Myocyte (in vitro differentiated cells): ENCODE measurements at regions not wholly inside any gene's neighbourhood (a gene's known extent, or its start where the extent isn't known, plus 50 kb on each side); places are given as distances from the start of the nearest gene placed in this dataset.

ENCODE experiments used
- DNase-seq: peaks from one replicate; pipeline ENCODE4 v3.0.0-alpha.2; 2012; ENCODE audit warnings: low read depth

DNA sequence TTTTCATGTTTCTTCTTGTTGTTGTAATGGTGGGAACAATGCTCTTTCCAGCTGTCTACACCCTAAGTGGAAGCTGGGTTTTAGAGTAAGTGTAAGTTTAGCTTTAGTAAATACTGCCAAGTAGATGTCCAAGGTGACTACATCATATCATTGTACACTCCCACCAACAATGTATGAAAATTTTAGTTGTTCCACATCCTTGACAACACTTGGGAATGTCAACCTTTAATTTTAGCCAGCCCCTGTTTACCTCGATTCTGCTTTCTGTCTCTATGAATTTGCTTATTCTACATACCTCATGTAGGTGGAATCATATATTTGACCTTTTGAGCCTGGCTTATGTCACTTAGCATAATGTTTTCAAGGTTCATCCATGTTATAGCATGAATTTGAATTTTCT lies 93.0 kb downstream of the MTPAP start:
- DNase-seq: no peak

DNA sequence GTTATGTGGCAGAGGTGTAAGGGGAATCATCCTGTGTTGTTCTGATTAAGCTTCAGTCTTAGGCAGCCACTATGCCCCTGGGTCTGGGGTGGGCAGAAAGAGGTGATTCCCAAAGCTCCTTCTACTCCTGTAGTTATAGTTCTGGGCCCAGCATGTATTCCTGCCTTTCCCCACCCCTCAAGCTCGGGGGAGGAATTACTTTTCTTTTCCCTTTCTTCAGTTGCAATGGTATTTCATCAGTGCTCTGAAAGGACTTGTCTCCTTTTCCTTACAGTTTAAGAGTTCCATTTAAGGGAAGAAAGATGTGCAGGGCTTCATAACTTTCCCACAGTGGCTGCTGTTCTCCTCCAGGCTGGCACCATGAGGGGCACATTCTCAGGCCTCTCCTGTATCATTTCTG lies 94.2 kb downstream of the MTPAP start:
- no peak for DNase-seq

DNA sequence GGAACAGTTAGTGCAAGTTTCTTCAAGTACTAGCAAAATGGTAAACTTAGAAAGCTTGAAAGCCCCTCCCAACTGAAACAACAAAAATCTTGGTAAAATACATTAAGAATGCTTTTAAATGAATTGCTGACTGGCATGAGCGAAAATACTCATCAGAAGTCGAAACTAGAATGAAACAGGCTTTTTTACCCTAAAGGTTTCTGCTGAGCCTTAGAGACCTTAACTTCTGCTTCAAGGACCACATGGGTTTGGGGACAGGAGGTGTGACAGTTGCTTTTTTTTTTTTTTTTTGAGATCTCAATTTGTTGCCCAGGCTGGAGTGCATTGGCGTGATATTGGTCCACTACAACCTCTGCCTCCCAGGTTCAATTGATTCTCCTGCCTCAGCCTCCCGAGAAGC lies 100.3 kb downstream of the MTPAP start:
- no peak for DNase-seq

DNA sequence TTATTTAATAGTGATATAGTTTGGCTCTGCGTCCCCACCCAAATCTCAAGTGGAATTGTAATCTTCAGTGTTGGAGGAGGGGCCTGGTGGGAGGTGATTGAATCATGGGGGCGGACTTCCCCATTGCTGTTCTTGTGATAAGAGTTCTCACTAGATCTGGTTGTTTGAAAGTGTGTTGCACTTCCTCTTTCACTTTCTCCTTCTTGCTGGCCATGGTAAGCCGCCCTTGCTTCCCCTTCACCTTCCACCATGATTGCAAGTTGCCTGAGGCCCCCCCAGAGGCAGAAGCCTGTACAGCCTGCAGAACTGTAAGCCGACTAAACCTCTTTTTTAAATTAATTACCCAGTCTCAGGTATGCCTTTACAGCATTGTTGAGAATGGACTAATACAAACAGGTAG lies 101.4 kb downstream of the MTPAP start:
- no peak for DNase-seq

DNA sequence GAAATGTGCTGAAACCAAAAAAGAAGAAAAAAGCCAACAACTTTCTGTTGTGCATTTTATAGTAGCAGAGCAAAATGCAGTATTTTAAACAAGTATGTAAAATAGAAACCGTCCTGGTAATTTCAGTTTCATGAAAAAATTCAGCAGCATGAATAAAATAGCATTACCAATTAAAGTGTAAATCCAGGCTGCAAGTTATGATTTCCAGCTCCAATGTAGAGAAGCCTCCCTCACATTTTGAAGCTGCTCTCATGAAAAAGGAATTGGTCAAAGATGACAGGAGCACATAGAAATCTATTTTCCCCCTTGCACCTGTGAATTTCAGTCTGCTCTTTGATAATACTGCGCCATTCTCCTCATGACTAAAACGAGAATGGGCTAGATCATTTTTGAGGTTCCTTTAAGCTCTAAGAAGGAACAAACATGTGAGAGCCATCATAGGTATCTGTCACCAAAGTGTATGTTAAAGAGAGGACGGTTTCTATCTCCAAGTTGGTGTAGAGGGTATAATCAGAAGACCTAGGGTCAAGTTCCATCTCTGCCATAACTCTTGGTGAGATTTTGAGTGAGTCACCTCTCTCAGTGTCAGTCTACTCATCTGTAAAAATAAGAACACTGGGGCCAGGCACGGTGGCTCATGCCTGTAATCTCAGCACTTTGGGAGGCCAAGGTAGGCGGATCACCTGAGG lies 107.5 kb downstream of the MTPAP start:
- no peak for DNase-seq

DNA sequence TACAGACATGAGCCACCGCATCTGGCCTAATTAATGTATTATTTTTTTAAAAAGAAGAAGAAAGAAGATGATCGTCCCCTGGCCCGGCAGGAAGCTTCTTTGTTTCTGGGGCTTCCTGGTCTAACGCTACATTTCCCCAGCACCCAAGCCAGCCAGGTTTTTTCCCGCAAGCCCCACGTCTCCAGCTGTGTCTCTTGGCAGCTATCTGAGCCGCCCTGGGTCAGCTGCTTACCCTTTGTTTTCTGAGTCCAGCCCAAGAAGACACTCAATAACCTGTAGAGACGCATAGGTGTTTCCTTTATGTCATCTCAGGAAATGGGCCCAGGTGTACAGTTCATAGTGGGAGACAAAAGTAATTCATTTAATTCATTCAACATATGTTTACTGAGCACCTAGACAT lies 110.2 kb downstream of the MTPAP start:
- no peak for DNase-seq

DNA sequence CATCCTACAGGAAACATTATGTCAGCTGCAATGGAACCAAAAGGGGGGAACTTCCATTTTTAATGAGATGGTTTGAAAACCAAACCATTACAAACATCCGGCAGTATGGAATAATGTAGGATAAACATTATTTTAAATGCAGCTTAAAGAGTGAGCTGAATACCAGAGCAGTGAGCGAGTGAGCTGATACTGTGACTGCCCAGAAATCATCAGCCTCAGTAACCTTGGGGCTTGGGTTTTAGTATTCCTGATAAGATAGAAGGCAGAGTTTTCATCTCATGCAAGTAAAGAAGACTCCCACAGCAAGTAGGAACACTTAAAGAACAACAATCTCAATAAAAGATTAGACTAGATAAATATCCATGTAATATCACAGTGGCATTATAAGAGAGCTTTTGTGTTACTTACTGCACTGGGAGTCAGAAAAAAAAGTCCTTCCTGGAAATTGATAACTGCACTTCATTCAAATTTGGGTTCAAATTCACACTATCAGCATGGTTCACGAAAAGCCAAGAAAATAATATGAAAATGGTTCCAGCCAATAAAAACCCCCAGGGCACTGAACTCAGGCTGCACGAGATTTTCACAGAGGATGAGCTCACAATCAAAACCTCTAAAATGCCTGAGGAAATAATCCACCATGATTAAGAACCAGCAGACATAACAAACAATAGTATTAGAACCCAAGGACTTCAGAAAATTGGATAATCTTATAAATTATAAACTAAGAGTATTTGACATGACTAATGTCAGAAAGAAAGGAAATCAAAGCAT lies 115.7 kb downstream of the MTPAP start:
- DNase-seq: no peak

DNA sequence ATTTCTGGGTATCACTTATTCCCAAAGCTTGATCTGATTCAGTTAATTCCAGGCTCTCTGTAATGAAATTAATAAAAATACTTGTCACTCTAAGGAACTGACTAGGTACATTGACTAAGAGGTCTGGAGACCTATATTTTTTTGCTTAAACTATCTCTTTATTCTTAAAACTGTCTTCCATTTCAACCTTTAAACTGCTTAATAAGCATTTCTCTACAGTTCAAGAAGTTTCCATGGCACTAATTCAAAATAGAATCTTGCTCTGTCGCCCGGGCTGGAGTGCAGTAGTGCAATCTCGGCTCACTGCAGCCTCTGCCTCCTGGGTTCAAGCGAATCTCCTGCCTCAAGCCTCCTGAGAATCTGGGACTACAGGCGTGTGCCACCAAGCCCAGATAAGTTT lies 117.4 kb downstream of the MTPAP start:
- no peak for DNase-seq

DNA sequence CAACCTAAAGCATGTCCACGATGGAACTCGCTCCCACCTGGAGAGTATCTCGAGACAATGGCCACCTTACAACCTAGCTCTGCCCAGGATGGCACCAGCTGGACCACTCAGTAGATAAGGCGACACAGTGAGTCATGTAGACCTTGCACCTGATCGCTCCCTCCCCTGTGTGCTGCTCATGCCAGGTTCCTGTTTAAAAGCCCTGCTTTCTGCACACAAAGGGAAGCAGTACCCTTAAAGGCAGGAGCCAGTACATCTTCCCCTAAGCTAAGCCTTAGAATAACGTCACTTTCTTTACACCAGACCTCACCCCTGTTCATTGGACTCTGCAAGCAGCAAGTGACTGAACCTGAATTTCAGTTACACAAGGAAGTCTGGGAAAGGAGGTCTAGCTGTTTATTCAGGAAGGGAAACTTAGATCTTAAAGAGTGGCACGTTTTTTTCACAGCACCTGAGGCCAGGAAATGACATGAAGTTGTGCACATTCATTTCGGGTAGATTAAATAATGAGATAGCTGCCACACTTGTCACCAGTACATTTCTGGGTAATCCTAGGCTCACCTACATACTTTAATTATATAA lies 117.9 kb downstream of the MTPAP start:
- DNase-seq: no peak

GRCh38 chr10:30229536-30229935 lies 119.5 kb downstream of the MTPAP start:
- no peak for DNase-seq

GRCh38 chr10:30228417-30229036 lies 120.6 kb downstream of the MTPAP start:
- DNase-seq: no peak

GRCh38 chr10:30227481-30227880 lies 121.6 kb downstream of the MTPAP start:
- no peak for DNase-seq

GRCh38 chr10:30219971-30220751 lies 128.9 kb downstream of the MTPAP start:
- DNase-seq: peak; percentile 33

DNA sequence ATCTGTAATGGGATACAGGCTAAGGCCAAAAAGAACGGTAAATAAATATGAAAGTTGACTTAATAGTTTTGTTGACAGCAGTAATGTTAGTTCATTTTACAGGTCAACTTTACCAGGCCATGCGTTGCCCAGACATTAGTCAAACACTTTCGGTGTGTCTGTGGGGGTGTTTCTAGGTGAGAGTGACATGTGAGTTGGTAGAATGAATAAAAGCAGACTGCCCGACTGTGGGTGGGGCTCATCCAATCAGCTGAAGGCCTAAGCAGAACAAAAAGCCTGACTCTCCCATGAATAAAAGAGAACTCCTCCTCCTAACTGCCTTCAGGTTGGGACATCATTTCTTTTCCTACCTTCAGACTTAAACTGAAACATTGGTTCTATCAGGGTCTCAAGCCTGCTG lies 132.3 kb downstream of the MTPAP start:
- no peak for DNase-seq

DNA sequence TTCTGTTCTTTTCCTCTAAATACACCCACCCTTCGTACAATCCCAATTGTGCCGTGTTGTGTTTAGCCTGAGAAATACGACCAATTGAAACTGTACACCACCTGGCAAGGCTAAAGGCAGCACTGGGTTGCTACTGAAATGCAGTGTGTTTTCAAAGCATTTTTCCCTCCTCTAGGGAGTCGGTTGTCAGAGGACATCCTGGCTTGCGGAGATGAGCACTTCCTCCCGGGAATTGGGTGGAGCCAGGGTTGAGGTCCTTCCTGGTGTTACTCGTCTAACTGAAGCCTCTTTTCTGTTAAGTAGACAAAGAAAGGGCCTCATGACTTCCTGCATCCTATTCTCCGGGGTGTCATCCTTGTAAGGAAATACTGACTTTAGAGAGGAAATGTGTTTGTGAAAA lies 133.5 kb downstream of the MTPAP start:
- DNase-seq: no peak

DNA sequence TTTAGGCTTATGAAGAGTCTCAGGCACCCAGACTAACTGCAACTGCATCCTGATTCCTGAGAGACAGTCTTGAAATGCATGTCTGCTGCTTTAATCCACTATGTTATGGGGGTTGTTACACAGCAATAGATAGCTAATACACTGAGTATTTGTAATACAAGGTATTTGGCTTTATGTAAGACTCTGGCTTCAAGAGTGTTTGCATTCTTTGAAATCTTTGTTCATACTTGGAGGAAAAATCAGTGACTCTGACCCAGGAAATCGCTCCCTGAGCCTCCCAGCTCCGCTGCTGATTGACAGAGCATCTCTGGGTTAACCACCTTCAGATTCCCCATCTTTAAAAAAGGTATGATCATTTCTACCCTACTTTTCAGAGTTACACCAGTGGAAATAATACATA lies 133.9 kb downstream of the MTPAP start:
- no peak for DNase-seq

DNA sequence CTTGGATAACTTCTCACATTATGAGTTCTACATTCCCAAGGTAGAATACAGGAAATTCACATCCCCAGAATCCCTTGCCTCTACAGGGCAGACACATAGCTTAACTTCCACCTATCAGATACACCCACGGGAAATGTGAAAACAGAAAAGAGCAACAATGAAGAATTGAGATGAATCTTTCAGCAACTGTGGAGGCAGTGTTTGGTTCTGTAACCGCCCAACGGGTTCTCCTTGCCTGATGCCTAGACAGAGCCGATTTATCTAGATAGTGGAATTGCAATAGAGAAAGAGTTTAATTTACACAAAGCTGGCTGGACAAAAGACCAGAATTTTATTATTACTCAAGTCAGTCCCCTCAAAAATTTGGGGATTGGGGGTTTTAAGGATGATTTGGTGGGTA lies 138.8 kb downstream of the MTPAP start:
- no peak for DNase-seq

DNA sequence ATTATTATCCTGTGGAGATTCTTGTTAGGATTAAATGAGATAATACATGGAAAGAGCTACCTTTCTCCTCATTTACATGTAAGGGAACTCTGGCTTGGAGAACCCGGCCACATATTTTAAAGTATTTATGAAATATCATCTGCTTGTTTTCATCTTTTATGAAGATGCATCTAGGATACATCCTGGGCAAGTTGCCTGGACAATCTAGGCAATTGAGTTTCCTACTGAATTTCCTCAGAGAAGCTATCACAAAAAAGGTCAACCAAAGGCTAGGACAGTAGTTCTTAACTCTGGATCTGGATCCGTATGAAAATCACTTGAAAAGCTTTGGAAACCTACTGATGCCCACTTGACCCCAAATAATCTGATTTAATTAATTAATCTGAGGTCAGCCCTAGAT lies 140.7 kb downstream of the MTPAP start:
- DNase-seq: no peak

DNA sequence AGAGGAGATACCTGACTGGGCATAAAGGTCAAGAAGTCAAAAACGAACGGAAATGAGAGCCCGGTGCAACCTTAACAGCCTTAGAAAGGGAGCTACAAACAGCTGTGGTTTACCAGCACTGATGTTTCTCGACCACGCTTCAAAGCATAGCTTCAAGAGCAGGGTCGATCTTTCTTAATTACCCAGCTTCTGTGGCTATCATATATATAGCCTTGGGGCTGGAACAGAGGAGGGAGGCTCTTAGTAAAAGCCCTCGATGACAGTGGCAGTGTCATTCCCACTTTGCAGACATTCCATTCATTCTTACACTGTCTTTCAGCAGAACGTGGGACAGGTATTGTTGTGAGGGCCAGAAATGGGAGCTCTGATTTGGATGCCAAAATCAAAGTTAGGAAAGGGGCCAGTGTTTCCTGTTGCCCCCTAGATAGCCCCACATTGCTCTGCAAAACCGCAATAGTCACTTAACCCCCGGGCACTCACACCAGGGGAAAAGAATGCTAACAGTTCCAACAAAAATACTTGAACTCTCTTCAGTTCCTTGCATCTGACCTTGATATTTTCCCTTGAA lies 141.5 kb downstream of the MTPAP start:
- no peak for DNase-seq

DNA sequence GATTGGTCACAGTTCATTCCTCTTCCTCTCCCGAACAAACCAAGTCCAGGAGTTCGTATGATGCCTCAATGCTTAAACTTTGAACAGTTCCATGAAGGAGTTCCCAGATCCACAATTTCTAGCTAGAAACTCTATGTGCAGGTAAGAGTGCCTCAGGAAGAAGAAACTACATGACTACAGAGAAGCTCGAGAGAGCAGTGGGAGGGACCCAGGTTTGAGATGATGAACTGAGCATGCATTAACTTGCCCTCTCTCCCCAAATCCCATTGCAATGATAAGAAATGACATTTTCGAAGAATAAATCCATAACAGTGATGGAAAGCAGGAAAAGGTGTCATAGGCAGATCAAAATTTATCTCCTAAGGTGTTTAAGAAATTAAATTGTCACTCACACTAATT lies 140.6 kb upstream of the JCAD start:
- DNase-seq: no peak

GRCh38 chr10:30199376-30200016 lies 140.1 kb upstream of the JCAD start:
- no peak for DNase-seq
